Uterus (tissue), 2 donors: ENCODE measurements at regions not wholly inside any gene's neighbourhood (a gene's known extent, or its start where the extent isn't known, plus 50 kb on each side); places are given as distances from the start of the nearest gene placed in this dataset.

Source experiments
- POLR2A ChIP-seq, 2 donors: fragments of 450-650 bp; IDR thresholded peaks; one replicate each; pipeline ENCODE4 v1.6.1; 2016; ENCODE audit warnings: antibody characterized with exemption in 2 of 2, mild to moderate bottlenecking in 1 of 2, moderate library complexity in 1 of 2
- TF ChIP-seq, protein P1 (sequence below), 4 experiments: fragments of 200-600 bp in 2 of 4; fragments of 450-650 bp in 2 of 4; sonication (generic) in 2 of 4; IDR thresholded peaks; one replicate each; pipeline ENCODE4 v1.5.1; 2016 to 2019; ENCODE audit warnings: antibody characterized with exemption in 4 of 4, mild to moderate bottlenecking in 2 of 4, moderate library complexity in 1 of 4

DNA sequence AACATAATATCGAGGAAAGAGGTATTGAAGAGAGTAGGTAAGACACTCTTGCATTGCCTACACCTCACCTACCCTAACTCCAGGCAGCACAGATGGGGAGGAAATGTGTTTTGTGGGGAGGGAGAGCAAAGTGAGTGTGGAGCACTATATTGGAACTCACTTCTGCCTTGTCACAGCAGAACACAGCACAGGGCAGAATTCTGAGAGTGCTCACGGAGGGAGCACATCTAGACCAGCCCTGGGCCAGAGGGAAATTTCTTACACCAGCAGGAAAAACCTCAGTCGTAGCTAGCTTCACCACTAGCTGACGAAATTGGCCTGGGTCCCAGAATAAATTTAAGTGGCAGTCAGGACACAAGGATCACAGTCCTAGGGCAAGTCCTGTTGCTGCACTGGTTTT, 517.3 kb downstream of the TMA16 start:
- TF ChIP-seq, protein P1, sequence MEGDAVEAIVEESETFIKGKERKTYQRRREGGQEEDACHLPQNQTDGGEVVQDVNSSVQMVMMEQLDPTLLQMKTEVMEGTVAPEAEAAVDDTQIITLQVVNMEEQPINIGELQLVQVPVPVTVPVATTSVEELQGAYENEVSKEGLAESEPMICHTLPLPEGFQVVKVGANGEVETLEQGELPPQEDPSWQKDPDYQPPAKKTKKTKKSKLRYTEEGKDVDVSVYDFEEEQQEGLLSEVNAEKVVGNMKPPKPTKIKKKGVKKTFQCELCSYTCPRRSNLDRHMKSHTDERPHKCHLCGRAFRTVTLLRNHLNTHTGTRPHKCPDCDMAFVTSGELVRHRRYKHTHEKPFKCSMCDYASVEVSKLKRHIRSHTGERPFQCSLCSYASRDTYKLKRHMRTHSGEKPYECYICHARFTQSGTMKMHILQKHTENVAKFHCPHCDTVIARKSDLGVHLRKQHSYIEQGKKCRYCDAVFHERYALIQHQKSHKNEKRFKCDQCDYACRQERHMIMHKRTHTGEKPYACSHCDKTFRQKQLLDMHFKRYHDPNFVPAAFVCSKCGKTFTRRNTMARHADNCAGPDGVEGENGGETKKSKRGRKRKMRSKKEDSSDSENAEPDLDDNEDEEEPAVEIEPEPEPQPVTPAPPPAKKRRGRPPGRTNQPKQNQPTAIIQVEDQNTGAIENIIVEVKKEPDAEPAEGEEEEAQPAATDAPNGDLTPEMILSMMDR (IDR thresholded peaks at IDR 0.05) = no peak
- TF ChIP-seq POLR2A (IDR thresholded peaks at IDR 0.05) = no peak
